RWPE2 (cell line): ENCODE measurements at regions not wholly inside any gene's neighbourhood (a gene's known extent, or its start where the extent isn't known, plus 50 kb on each side); places are given as distances from the start of the nearest gene placed in this dataset.

Source experiments
- ATAC-seq: fragments of 200-7000 bp; cut with Tn5 transposase; 3 replicates; pipeline ENCODE4 v1.9.1; 2021; ENCODE audit warnings: low read depth
- DNase-seq: peaks from one replicate; pipeline ENCODE4 v3.0.0-alpha.2; 2020; ENCODE audit warnings: low spot score
- H3K27ac ChIP-seq: fragments of 450-650 bp; 2 replicates; pipeline ENCODE4 v1.5.1; 2017; ENCODE audit warnings: mild to moderate bottlenecking; ENCODE audit not compliant: poor library complexity, severe bottlenecking
- H3K27me3 ChIP-seq: fragments of 250-450 bp; sonication (Bioruptor Pico); 2 replicates; pipeline ENCODE4 v1.5.1; 2021; ENCODE audit warnings: mild to moderate bottlenecking, moderate library complexity; ENCODE audit not compliant: insufficient read depth, poor library complexity, severe bottlenecking
- H3K36me3 ChIP-seq: fragments of 250-450 bp; sonication (Bioruptor Pico); 2 replicates; pipeline ENCODE4 v1.5.1; 2020; ENCODE audit warnings: low read depth, mild to moderate bottlenecking, moderate library complexity
- H3K4me1 ChIP-seq: fragments of 250-450 bp; sonication (Bioruptor Pico); 2 replicates; pipeline ENCODE4 v1.5.1; 2021; ENCODE audit warnings: mild to moderate bottlenecking, moderate library complexity; ENCODE audit not compliant: insufficient read depth, poor library complexity, severe bottlenecking
- H3K4me3 ChIP-seq: fragments of 250-450 bp; sonication (Bioruptor Pico); 2 replicates; pipeline ENCODE4 v1.5.1; 2021; ENCODE audit warnings: mild to moderate bottlenecking, moderate library complexity; ENCODE audit not compliant: severe bottlenecking
- H3K9me3 ChIP-seq: fragments of 250-450 bp; sonication (Bioruptor Pico); 2 replicates; pipeline ENCODE4 v1.5.1; 2021; ENCODE audit warnings: mild to moderate bottlenecking, moderate library complexity; ENCODE audit not compliant: severe bottlenecking
- TF ChIP-seq, protein P1 (sequence below): fragments of 450-650 bp; IDR thresholded peaks from one replicate; pipeline ENCODE4 v1.5.1; 2017; ENCODE audit warnings: mild to moderate bottlenecking, moderate library complexity; ENCODE audit not compliant: poor library complexity, severe bottlenecking

DNA sequence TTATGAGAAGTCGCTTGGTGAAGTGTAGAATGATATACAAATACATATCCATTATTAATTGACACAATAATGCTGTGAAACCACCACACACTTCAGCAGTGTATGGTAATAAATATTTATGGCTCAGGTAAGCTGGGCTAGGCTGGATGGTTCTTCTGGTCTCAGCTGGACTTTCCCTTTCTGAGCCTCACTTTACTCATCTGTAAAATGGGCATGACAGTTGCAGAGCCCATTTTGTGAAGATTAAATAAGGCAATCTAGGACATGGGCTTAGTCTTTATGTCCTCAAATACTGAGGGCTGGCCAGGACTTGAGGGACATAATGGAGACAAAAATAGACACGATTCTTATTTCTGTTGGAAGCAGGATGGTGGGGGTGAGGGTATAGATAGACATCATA is 196.1 kb downstream of the MIAT start:
- H3K36me3 ChIP-seq = no peaks in the 10 kb centered on the region
- DNase-seq = no peak
- H3K27me3 ChIP-seq = no peaks in the 10 kb centered on the region
- no peaks in the 10 kb centered on the region for H3K9me3 ChIP-seq
- no peak overlapping the region for H3K27ac ChIP-seq
- TF ChIP-seq, protein P1, sequence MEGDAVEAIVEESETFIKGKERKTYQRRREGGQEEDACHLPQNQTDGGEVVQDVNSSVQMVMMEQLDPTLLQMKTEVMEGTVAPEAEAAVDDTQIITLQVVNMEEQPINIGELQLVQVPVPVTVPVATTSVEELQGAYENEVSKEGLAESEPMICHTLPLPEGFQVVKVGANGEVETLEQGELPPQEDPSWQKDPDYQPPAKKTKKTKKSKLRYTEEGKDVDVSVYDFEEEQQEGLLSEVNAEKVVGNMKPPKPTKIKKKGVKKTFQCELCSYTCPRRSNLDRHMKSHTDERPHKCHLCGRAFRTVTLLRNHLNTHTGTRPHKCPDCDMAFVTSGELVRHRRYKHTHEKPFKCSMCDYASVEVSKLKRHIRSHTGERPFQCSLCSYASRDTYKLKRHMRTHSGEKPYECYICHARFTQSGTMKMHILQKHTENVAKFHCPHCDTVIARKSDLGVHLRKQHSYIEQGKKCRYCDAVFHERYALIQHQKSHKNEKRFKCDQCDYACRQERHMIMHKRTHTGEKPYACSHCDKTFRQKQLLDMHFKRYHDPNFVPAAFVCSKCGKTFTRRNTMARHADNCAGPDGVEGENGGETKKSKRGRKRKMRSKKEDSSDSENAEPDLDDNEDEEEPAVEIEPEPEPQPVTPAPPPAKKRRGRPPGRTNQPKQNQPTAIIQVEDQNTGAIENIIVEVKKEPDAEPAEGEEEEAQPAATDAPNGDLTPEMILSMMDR = no peak
- ATAC-seq = no peak
- H3K4me3 ChIP-seq = no peak overlapping the region
- no peaks in the 10 kb centered on the region for H3K4me1 ChIP-seq

- Histone ChIP-seq H3K27me3 (no peaks in the 10 kb centered on the region), H3K27ac (no peak overlapping the region), H3K36me3 (no peaks in the 10 kb centered on the region), H3K4me3 (no peak overlapping the region), H3K4me1 (no peaks in the 10 kb centered on the region), H3K9me3 (no peaks in the 10 kb centered on the region)
- DNase-seq = no peak
- TF ChIP-seq, protein P1 = no peak
- no peak for ATAC-seq
These were observed 199.8 kb downstream of the MIAT start for GRCh38 chr22:26857169-26857568.

GRCh38 chr22:26860301-26860700 is 202.9 kb downstream of the MIAT start:
- TF ChIP-seq, protein P1 = no peak
- Histone ChIP-seq H3K4me1 (no peaks in the 10 kb centered on the region), H3K4me3 (no peak overlapping the region), H3K27me3 (no peaks in the 10 kb centered on the region), H3K9me3 (no peaks in the 10 kb centered on the region), H3K36me3 (no peaks in the 10 kb centered on the region), H3K27ac (no peak overlapping the region)
- no peak for ATAC-seq
- no peak for DNase-seq

DNA sequence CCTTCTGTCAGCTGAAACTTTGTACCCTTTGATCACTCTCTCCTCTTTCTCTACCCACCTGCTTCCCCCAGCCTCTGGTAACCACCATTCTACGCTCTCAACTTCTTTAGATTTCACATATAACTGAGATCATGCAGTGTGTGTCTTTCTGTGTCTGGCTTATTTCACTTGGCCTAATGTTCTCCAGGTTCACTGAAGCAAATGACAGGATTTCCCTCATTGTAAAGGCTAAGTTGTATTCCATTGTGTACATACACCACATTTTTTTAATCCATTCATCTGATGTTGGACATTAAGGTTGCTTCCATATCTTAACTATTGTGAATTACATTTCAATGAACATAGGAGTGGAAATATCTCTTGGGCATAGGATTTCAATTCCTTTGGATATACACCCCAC is 207.6 kb downstream of the MIAT start:
- H3K4me3 ChIP-seq = no peak overlapping the region
- no peak overlapping the region for H3K27ac ChIP-seq
- ATAC-seq = no peak
- H3K4me1 ChIP-seq = no peaks in the 10 kb centered on the region
- no peaks in the 10 kb centered on the region for H3K36me3 ChIP-seq
- H3K9me3 ChIP-seq = no peaks in the 10 kb centered on the region
- no peak for DNase-seq
- TF ChIP-seq, protein P1 = no peak
- no peaks in the 10 kb centered on the region for H3K27me3 ChIP-seq

GRCh38 chr22:26883393-26883792 is 226.0 kb downstream of the MIAT start:
- Histone ChIP-seq H3K27me3 (no peaks in the 10 kb centered on the region), H3K27ac (no peak overlapping the region), H3K9me3 (no peaks in the 10 kb centered on the region), H3K4me1 (peaks cover 9% of the 10 kb centered on the region), H3K36me3 (no peaks in the 10 kb centered on the region), H3K4me3 (no peak overlapping the region)
- DNase-seq (no peak), ATAC-seq (no peak)
- TF ChIP-seq, protein P1 = no peak
